HCT116 (cell line): ENCODE measurements at regions not wholly inside any gene's neighbourhood (a gene's known extent, or its start where the extent isn't known, plus 50 kb on each side); places are given as distances from the start of the nearest gene placed in this dataset.
A peak's percentile ranks its signal among the peaks of the same experiment; 100 is the strongest.

ENCODE experiments used
- ATAC-seq: fragments of 200-7000 bp; cut with Tn5 transposase; 2 replicates; pipeline ENCODE4 v1.9.1; 2020; ENCODE audit warnings: mild to moderate bottlenecking, moderate library complexity
- BruUV-seq: library from RNA; stranded (reverse); fragments of 400-500 nt; replicated peaks from 2 replicates; lab custom pipeline; 2021; lab: Mats Ljungman, UMichigan
- CTCF ChIA-PET: fragments of 300-600 bp; sonication (Branson Sonifier 250); formaldehyde crosslinking; loops from one replicate; lab custom pipeline; 2021; ENCODE audit warnings: antibody characterized with exemption; lab: Charles Lee
- POLR2A ChIA-PET: fragments of 300-600, 350-600 bp; sonication (Branson Sonifier 250); formaldehyde crosslinking; loops from one replicate; lab custom pipeline; 2021; ENCODE audit warnings: antibody characterized with exemption; lab: Charles Lee
- RAD21 ChIA-PET, 2 experiments: fragments of 300-600 bp; sonication (Branson Sonifier 250); formaldehyde crosslinking; loops; one replicate each; lab custom pipeline; 2023; ENCODE audit warnings: low total read pairs in 2 of 2; ENCODE audit not compliant: uncharacterized antibody in 2 of 2, unreplicated experiment in 2 of 2, low non-redundant PET in 1 of 2; lab: Charles Lee
- DNase-seq: peaks from one replicate; pipeline ENCODE4 v3.0.0-alpha.2; 2010; ENCODE audit warnings: low read depth, low spot score
- H2AFZ ChIP-seq: fragments of 200-600 bp; shearing (Covaris generic), sonication (generic); 2 replicates; pipeline ENCODE4 v1.6.1; 2017; ENCODE audit warnings: low read depth, mixed run types, mixed read lengths, antibody characterized with exemption, low read length; ENCODE audit not compliant: poor library complexity, severe bottlenecking
- H3K27ac ChIP-seq: 2 replicates; pipeline ENCODE4 v1.5.1; 2012; ENCODE audit warnings: low read depth, low read length
- H3K27me3 ChIP-seq: fragments of 200-600 bp; sonication (generic); 2 replicates; pipeline ENCODE4 v1.6.1; 2016; ENCODE audit warnings: mixed run types, low read length, mixed read lengths; ENCODE audit not compliant: insufficient read depth
- H3K36me3 ChIP-seq, 2 experiments: fragments of 200-500 bp in 1 of 2; fragments of 200-600 bp in 1 of 2; sonication (Bioruptor generic) in 1 of 2; sonication (generic) in 1 of 2; 2 replicates each; pipeline versions ENCODE4 v1.5.1 to v1.6.1; 2014 to 2016; ENCODE audit warnings: low read length in 2 of 2, inconsistent platforms in 1 of 2, mixed read lengths in 1 of 2, mixed run types in 1 of 2; ENCODE audit not compliant: insufficient read depth in 2 of 2, control insufficient read depth in 1 of 2
- H3K4me1 ChIP-seq, 2 experiments: fragments of 200-600 bp in 1 of 2; sonication (generic) in 1 of 2; 2 replicates each; pipeline versions ENCODE4 v1.5.1 to v1.6.1; 2012 to 2017; ENCODE audit warnings: low read length in 2 of 2, inconsistent platforms in 1 of 2, mild to moderate bottlenecking in 1 of 2, mixed read lengths in 1 of 2, mixed run types in 1 of 2, moderate library complexity in 1 of 2; ENCODE audit not compliant: insufficient read depth in 2 of 2, control insufficient read depth in 1 of 2
- H3K4me2 ChIP-seq: fragments of 200-600 bp; sonication (generic); 2 replicates; pipeline ENCODE4 v1.6.1; 2017; ENCODE audit warnings: mixed run types, low read length, mixed read lengths
- H3K4me3 ChIP-seq, 2 experiments: fragments of 200-600 bp in 1 of 2; sonication (generic) in 1 of 2; replicated peaks in 1 of 2; 2 replicates each; pipeline ENCODE4 v1.5.1; 2011 to 2016; ENCODE audit warnings: low read length in 2 of 2, control low read depth in 1 of 2, low read depth in 1 of 2, mild to moderate bottlenecking in 1 of 2, mixed read lengths in 1 of 2, mixed run types in 1 of 2
- H3K79me2 ChIP-seq: fragments of 200-600 bp; sonication (generic); 2 replicates; pipeline ENCODE4 v1.6.1; 2017; ENCODE audit warnings: mild to moderate bottlenecking, mixed run types, low read length, moderate library complexity, mixed read lengths; ENCODE audit not compliant: insufficient read depth
- H3K9ac ChIP-seq: fragments of 200-600 bp; sonication (generic); 2 replicates; pipeline ENCODE4 v1.6.1; 2016; ENCODE audit warnings: low read length, mixed read lengths
- H3K9me2 ChIP-seq: fragments of 200-600 bp; sonication (generic), shearing (Covaris generic); 2 replicates; pipeline ENCODE4 v1.6.1; 2017; ENCODE audit warnings: mixed run types, mild to moderate bottlenecking, moderate library complexity; ENCODE audit not compliant: insufficient read depth
- H3K9me3 ChIP-seq, 2 experiments: fragments of 200-500 bp in 1 of 2; fragments of 200-600 bp in 1 of 2; sonication (Bioruptor generic) in 1 of 2; sonication (generic) in 1 of 2; 2 replicates each; pipeline ENCODE4 v1.6.1; 2014 to 2017; ENCODE audit warnings: low read length in 2 of 2, mixed read lengths in 2 of 2, inconsistent platforms in 1 of 2, low read depth in 1 of 2, mild to moderate bottlenecking in 1 of 2, mixed run types in 1 of 2, moderate library complexity in 1 of 2; ENCODE audit not compliant: control insufficient read depth in 1 of 2, insufficient read depth in 1 of 2
- H4K20me1 ChIP-seq: fragments of 200-600 bp; sonication (generic), shearing (Covaris generic); 2 replicates; pipeline ENCODE4 v1.6.1; 2017; ENCODE audit warnings: mixed run types, mild to moderate bottlenecking, moderate library complexity; ENCODE audit not compliant: insufficient read depth
- ATF3 ChIP-seq: IDR thresholded peaks from 2 replicates; pipeline ENCODE4 v1.6.1; 2012
- EGR1 ChIP-seq: IDR thresholded peaks from 2 replicates; pipeline ENCODE4 v1.6.1; 2012; ENCODE audit warnings: low read depth
- ELF1 ChIP-seq: IDR thresholded peaks from 2 replicates; pipeline ENCODE4 v1.6.1; 2012; ENCODE audit warnings: low read depth, borderline replicate concordance
- EZH2phosphoT487 ChIP-seq: fragments of 200-600 bp; IDR thresholded peaks from 2 replicates; pipeline ENCODE4 v1.6.1; 2018; ENCODE audit warnings: antibody characterized with exemption, borderline replicate concordance
- FOSL1 ChIP-seq: IDR thresholded peaks from 2 replicates; pipeline ENCODE4 v1.6.1; 2012; ENCODE audit warnings: low read depth
- TCF7L2 ChIP-seq: IDR thresholded peaks from 2 replicates; pipeline ENCODE4 v1.7.0; 2011; ENCODE audit warnings: borderline replicate concordance, inconsistent platforms; ENCODE audit not compliant: insufficient read depth, insufficient read length; ENCODE audit errors: extremely low read depth
- YY1 ChIP-seq: IDR thresholded peaks from 2 replicates; pipeline ENCODE4 v1.6.1; 2011; ENCODE audit warnings: low read length, low read depth, moderate library complexity, mild to moderate bottlenecking; ENCODE audit not compliant: insufficient replicate concordance; ENCODE audit errors: extremely low read depth
- ZBTB33 ChIP-seq: IDR thresholded peaks from 2 replicates; pipeline ENCODE4 v1.6.1; 2011; ENCODE audit warnings: mild to moderate bottlenecking, low read length, moderate library complexity; ENCODE audit not compliant: insufficient replicate concordance; ENCODE audit errors: extremely low read depth
- ZNF274 ChIP-seq: fragments of 200-500 bp; sonication (Bioruptor generic); IDR thresholded peaks from 2 replicates; pipeline ENCODE4 v1.6.1; 2014; ENCODE audit warnings: mild to moderate bottlenecking, low read depth, low read length, inconsistent platforms
- intact Hi-C: fragments of 100-400 bp; cut with micrococcal nuclease; formaldehyde crosslinking; loops from 2 replicates; pipeline ENCODE4 v1.10.0; 2022

- intact Hi-C loops, result no loop called here
- ATAC-seq (no peak), DNase-seq (no peak)
- H3K79me2 ChIP-seq, result no peaks in the 10 kb centered on the region
- H3K4me3 ChIP-seq, result no peak overlapping the region
- no peaks in the 10 kb centered on the region for H4K20me1 ChIP-seq
- no peaks in the 10 kb centered on the region for H3K9me3 ChIP-seq
- H3K9ac ChIP-seq, result no peak overlapping the region
- H3K4me2 ChIP-seq, result no peak overlapping the region
- no peaks in the 10 kb centered on the region for H3K4me1 ChIP-seq
- CTCF ChIA-PET, result interaction anchor here (1.1 to 2.6 kb wide), 9 partner anchors 9 to 681 kb away, joined by 3 to 14 read pairs (median 5); no protein-coding TSS in a partner anchor
- H2AFZ ChIP-seq, result peak overlapping the region; percentile 54
- H3K9me2 ChIP-seq, result no peaks in the 10 kb centered on the region
- POLR2A ChIA-PET, result no interaction called here
- no peak overlapping the region for H3K27ac ChIP-seq
- H3K27me3 ChIP-seq, result no peaks in the 10 kb centered on the region
- no TSS peak for BruUV-seq
- RAD21 ChIA-PET, result no interaction called here
- no peaks in the 10 kb centered on the region for H3K36me3 ChIP-seq
- TF ChIP-seq TCF7L2 (no peak), ELF1 (no peak), ATF3 (no peak), YY1 (no peak)
- TF ChIP-seq, all 23 proteins: peak for 0
Observed at GRCh38 chr2:161005170-161005569, 155.1 kb upstream of the TANK start.

- Histone ChIP-seq H3K79me2 (no peaks in the 10 kb centered on the region), H4K20me1 (no peaks in the 10 kb centered on the region), H2AFZ (no peak overlapping the region), H3K27me3 (no peaks in the 10 kb centered on the region), H3K4me3 (no peak overlapping the region), H3K27ac (no peak overlapping the region), H3K9me3 (no peaks in the 10 kb centered on the region), H3K4me2 (no peak overlapping the region), H3K9me2 (no peaks in the 10 kb centered on the region), H3K9ac (no peak overlapping the region), H3K36me3 (no peaks in the 10 kb centered on the region), H3K4me1 (no peaks in the 10 kb centered on the region)
- TF ChIP-seq ATF3 (no peak), ZNF274 (no peak), EZH2phosphoT487 (no peak), ZBTB33 (no peak), EGR1 (no peak), TCF7L2 (no peak), FOSL1 (no peak)
- ATAC-seq (no peak), DNase-seq (no peak)
- intact Hi-C loops, result no loop called here
- ChIA-PET RAD21 (no interaction called here), POLR2A (no interaction called here), CTCF (no interaction called here)
- BruUV-seq, result no TSS peak
Observed at GRCh38 chr2:161008311-161008710, 151.9 kb upstream of the TANK start.
